Ammon's horn (tissue), 1 donor: ENCODE measurements at regions not wholly inside any gene's neighbourhood (a gene's known extent, or its start where the extent isn't known, plus 50 kb on each side); places are given as distances from the start of the nearest gene placed in this dataset.
"Not testable (repeated sequence)": the region's sequence is repeated elsewhere in the genome, so short reads cannot be mapped to it uniquely, and the experiment has no call there.

Source experiments
- DNase-seq: peaks from one replicate; pipeline ENCODE4 v3.0.0-alpha.2; 2016; ENCODE audit warnings: low spot score

- DNase-seq = no peak
Measured at GRCh38 chr18:10248738-10249137, 205.7 kb upstream of the APCDD1 start.

- DNase-seq = no peak
Measured at GRCh38 chr18:10249270-10249669, 205.2 kb upstream of the APCDD1 start.

GRCh38 chr18:10249801-10250200 lies 204.6 kb upstream of the APCDD1 start:
- DNase-seq = no peak

- DNase-seq = no peak
Measured at GRCh38 chr18:10252494-10252893, 201.9 kb upstream of the APCDD1 start.

- DNase-seq = peak; percentile 55
Measured at GRCh38 chr18:10252952-10253705, 201.3 kb upstream of the APCDD1 start.

GRCh38 chr18:10256276-10256675 lies 198.2 kb upstream of the APCDD1 start:
- not testable (repeated sequence) for DNase-seq

GRCh38 chr18:10258836-10259474 lies 195.5 kb upstream of the APCDD1 start:
- no peak for DNase-seq

GRCh38 chr18:10259901-10260300 lies 194.5 kb upstream of the APCDD1 start:
- DNase-seq = no peak

- no peak for DNase-seq
Measured at GRCh38 chr18:10261344-10262276, 192.8 kb upstream of the APCDD1 start.

- DNase-seq = peak; percentile 37
Measured at GRCh38 chr18:10262566-10262965, 191.9 kb upstream of the APCDD1 start.

- DNase-seq = no peak
Measured at GRCh38 chr18:10264260-10264659, 190.2 kb upstream of the APCDD1 start.

GRCh38 chr18:10265560-10266333 lies 188.7 kb upstream of the APCDD1 start:
- DNase-seq = no peak

- DNase-seq = no peak
Measured at GRCh38 chr18:10266334-10266590, 188.2 kb upstream of the APCDD1 start.

- no peak for DNase-seq
Measured at GRCh38 chr18:10269261-10269660, 185.2 kb upstream of the APCDD1 start.

- DNase-seq = peak; percentile 72
Measured at GRCh38 chr18:10270151-10270571, 184.3 kb upstream of the APCDD1 start.

- no peak for DNase-seq
Measured at GRCh38 chr18:10271481-10271880, 183.0 kb upstream of the APCDD1 start.

- DNase-seq = no peak
Measured at GRCh38 chr18:10274301-10274700, 180.1 kb upstream of the APCDD1 start.

- no peak for DNase-seq
Measured at GRCh38 chr18:10275486-10275885, 178.9 kb upstream of the APCDD1 start.

GRCh38 chr18:10278265-10278664 lies 176.2 kb upstream of the APCDD1 start:
- DNase-seq = no peak

GRCh38 chr18:10279471-10279870 lies 175.0 kb upstream of the APCDD1 start:
- DNase-seq = no peak

GRCh38 chr18:10279905-10280644 lies 174.4 kb upstream of the APCDD1 start:
- no peak for DNase-seq
